AG04450 (cell line): ENCODE measurements at regions not wholly inside any gene's neighbourhood (a gene's known extent, or its start where the extent isn't known, plus 50 kb on each side); places are given as distances from the start of the nearest gene placed in this dataset.

Experiments
- CTCF ChIA-PET: fragments of 300-600, 350-600 bp; formaldehyde crosslinking; extraction: SDS; loops from one replicate; lab custom pipeline; 2022; ENCODE audit warnings: antibody characterized with exemption, inconsistent platforms; lab: Charles Lee
- POLR2A ChIA-PET: fragments of 350-600 bp; formaldehyde crosslinking; extraction: SDS; loops from one replicate; lab custom pipeline; 2021; ENCODE audit warnings: antibody characterized with exemption, inconsistent platforms; lab: Yijun Ruan, JAX
- DNase-seq: peaks from one replicate; pipeline ENCODE4 v3.0.0-alpha.2; 2011; ENCODE audit warnings: low read depth, low spot score
- H3K27ac ChIP-seq: one replicate; pipeline ENCODE4 v1.5.1; 2012; ENCODE audit warnings: low read depth, low read length, control low read depth
- H3K27me3 ChIP-seq: one replicate; pipeline ENCODE4 v1.6.0; 2012; ENCODE audit warnings: low read length; ENCODE audit not compliant: control insufficient read depth, insufficient read depth
- H3K4me3 ChIP-seq: 2 replicates; pipeline ENCODE4 v1.5.1; 2011; ENCODE audit warnings: mild to moderate bottlenecking, low read depth, low read length, control low read depth
- H3K9me3 ChIP-seq: 2 replicates; pipeline ENCODE4 v1.5.1; 2012; ENCODE audit warnings: low read length; ENCODE audit not compliant: control insufficient read depth, insufficient read depth
- TF ChIP-seq, protein P1 (sequence below): IDR thresholded peaks from 2 replicates; pipeline ENCODE4 v1.5.1; 2011; ENCODE audit warnings: low read depth, low read length, control low read depth, inconsistent platforms

DNA sequence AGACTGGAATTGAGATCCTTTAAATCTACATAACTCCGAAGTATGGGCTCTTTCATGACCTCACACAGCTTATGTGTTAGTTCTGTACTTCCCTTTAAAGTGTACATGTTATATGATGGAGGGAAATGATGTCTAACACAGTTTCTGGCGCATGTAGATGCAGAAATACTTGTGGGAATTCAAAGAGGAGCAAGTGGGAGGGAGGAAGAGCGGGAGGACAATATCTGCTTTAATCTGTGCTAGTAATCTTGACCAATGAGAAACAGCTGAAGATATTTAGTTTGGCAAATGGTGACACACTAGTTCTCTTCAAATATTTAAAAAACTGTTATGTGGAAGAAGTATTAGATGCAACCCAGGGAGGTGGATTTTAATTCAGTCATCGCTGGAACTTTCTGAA, 62.9 kb upstream of the PLEKHG1 start:
- ChIA-PET CTCF (no interaction called here), POLR2A (no interaction called here)
- Histone ChIP-seq H3K27me3 (no peaks in the 10 kb centered on the region), H3K27ac (no peak overlapping the region), H3K4me3 (no peak overlapping the region), H3K9me3 (no peaks in the 10 kb centered on the region)
- TF ChIP-seq, protein P1, sequence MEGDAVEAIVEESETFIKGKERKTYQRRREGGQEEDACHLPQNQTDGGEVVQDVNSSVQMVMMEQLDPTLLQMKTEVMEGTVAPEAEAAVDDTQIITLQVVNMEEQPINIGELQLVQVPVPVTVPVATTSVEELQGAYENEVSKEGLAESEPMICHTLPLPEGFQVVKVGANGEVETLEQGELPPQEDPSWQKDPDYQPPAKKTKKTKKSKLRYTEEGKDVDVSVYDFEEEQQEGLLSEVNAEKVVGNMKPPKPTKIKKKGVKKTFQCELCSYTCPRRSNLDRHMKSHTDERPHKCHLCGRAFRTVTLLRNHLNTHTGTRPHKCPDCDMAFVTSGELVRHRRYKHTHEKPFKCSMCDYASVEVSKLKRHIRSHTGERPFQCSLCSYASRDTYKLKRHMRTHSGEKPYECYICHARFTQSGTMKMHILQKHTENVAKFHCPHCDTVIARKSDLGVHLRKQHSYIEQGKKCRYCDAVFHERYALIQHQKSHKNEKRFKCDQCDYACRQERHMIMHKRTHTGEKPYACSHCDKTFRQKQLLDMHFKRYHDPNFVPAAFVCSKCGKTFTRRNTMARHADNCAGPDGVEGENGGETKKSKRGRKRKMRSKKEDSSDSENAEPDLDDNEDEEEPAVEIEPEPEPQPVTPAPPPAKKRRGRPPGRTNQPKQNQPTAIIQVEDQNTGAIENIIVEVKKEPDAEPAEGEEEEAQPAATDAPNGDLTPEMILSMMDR: no peak
- DNase-seq: no peak

DNA sequence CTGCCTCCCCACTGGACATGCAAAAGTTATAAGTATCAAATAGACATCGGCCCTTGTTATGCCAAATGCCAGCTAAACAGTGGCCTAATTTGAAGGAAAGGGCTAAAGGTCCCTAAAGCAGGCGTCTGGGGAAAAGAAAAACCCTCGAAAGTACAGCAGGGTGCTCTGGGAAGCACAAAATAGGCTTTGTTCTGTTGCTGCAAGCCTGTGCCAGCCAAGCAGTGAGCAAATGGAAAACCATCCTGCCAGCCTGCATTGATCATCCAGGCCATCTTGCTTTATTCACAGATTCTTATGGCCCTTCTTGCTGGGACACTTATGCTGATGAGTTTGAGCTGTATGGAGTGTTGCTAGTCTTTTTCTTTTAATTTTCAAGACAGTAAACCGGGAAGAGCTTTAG, 62.2 kb upstream of the PLEKHG1 start:
- Histone ChIP-seq H3K9me3 (no peaks in the 10 kb centered on the region), H3K4me3 (no peak overlapping the region), H3K27ac (no peak overlapping the region), H3K27me3 (no peaks in the 10 kb centered on the region)
- POLR2A ChIA-PET: no interaction called here
- no peak for DNase-seq
- CTCF ChIA-PET: no interaction called here
- TF ChIP-seq, protein P1: no peak

DNA sequence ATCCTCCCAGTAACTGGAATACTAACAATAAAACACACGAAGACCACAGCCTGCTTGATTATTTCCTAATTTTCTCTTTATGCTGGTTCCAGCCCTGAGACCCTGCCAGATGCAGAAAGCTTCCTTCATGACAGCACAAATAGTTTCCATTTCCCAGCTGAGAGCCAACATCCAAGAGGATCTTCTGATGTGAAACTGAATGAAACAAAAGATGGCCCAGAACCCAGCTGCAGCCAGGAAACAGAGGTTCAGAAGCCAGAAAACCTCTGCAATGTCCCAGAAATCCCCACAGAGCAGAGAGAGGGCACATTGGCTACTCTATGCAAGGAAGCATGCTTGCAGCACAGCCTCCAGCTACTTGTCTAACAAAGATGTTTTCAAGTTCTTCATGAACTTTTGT, 61.8 kb upstream of the PLEKHG1 start:
- POLR2A ChIA-PET: no interaction called here
- CTCF ChIA-PET: no interaction called here
- Histone ChIP-seq H3K9me3 (no peaks in the 10 kb centered on the region), H3K4me3 (no peak overlapping the region), H3K27me3 (no peaks in the 10 kb centered on the region), H3K27ac (no peak overlapping the region)
- TF ChIP-seq, protein P1: no peak
- no peak for DNase-seq

DNA sequence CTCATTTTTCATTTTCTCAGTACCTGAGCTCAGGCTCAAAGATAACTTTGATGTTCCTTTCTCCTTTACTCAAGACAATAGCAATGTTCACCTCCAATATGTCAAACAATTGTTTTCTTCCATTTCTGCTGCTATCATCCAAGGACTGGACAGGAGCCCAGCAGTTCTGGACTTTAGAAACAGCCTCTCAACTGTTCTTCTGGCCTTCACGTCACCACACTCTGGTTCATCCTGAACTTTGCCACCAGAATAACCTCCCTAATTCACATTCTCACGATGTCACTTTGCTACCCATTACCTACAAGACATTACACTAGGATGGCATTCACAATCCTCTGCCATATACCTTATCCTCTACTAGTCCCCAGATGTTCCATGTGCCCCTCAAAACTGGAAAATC, 60.6 kb upstream of the PLEKHG1 start:
- DNase-seq: no peak
- H3K27ac ChIP-seq: no peak overlapping the region
- ChIA-PET CTCF (no interaction called here), POLR2A (no interaction called here)
- H3K27me3 ChIP-seq: no peaks in the 10 kb centered on the region
- no peaks in the 10 kb centered on the region for H3K9me3 ChIP-seq
- TF ChIP-seq, protein P1: no peak
- H3K4me3 ChIP-seq: no peak overlapping the region

DNA sequence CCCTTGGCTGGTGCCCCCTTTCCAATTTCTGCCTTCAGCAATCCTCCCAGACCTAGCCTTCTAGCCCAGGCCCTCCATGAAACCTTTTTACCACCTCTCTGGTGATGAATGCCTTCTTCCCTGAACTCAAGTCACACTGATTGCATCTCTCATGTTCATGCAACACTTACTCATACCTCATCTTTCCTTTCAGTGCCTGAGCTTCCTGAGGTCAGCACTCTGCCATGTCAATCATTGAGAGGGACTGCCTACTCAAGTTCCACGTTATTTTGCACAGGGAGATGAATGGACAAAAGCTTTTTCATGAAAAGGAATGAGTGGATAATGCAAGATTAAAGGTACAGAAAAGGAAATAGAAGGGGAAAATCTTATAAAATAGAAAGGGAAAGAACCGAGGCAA, 60.1 kb upstream of the PLEKHG1 start:
- POLR2A ChIA-PET: no interaction called here
- Histone ChIP-seq H3K9me3 (no peaks in the 10 kb centered on the region), H3K27ac (no peak overlapping the region), H3K27me3 (no peaks in the 10 kb centered on the region), H3K4me3 (no peak overlapping the region)
- CTCF ChIA-PET: no interaction called here
- no peak for DNase-seq
- TF ChIP-seq, protein P1: no peak
